PC-3 (cell line): ENCODE measurements at regions not wholly inside any gene's neighbourhood (a gene's known extent, or its start where the extent isn't known, plus 50 kb on each side); places are given as distances from the start of the nearest gene placed in this dataset.

Experiments used
- ATAC-seq: fragments of 200-7000 bp; cut with Tn5 transposase; 2 replicates; pipeline ENCODE4 v1.9.1; 2020; ENCODE audit warnings: mild to moderate bottlenecking, moderate library complexity
- BruUV-seq: library from RNA; stranded (reverse); fragments of 400-500 nt; replicated peaks from 2 replicates; lab custom pipeline; 2021; lab: Mats Ljungman, UMichigan
- CTCF ChIA-PET: fragments of 300-600 bp; sonication (Branson Sonifier 250); formaldehyde crosslinking; loops from one replicate; lab custom pipeline; 2022; ENCODE audit warnings: antibody characterized with exemption; lab: Charles Lee
- POLR2A ChIA-PET: fragments of 300-600 bp; sonication (Branson Sonifier 250); formaldehyde crosslinking; loops from one replicate; lab custom pipeline; 2022; ENCODE audit warnings: antibody characterized with exemption; ENCODE audit not compliant: unreplicated experiment; lab: Charles Lee
- DNase-seq: peaks from one replicate; pipeline ENCODE4 v3.0.0-alpha.2; 2015
- H2AFZ ChIP-seq: fragments of 300-600 bp; sonication (generic); 2 replicates; pipeline ENCODE4 v1.6.0; 2016; ENCODE audit warnings: antibody characterized with exemption, low read length
- H3F3A ChIP-seq: fragments of 300-600 bp; sonication (generic); one replicate; pipeline ENCODE4 v1.6.0; 2017; ENCODE audit warnings: antibody characterized with exemption, low read length, control low read depth, mild to moderate bottlenecking; ENCODE audit not compliant: unreplicated experiment
- H3K27ac ChIP-seq: fragments of 300-600 bp; sonication (generic); 2 replicates; pipeline ENCODE4 v1.5.1; 2016; ENCODE audit warnings: mild to moderate bottlenecking, low read length
- H3K27me3 ChIP-seq: fragments of 300-600 bp; sonication (generic); 2 replicates; pipeline ENCODE4 v1.6.1; 2016; ENCODE audit warnings: low read length, mixed read lengths
- H3K36me3 ChIP-seq: fragments of 300-600 bp; sonication (generic); 2 replicates; pipeline ENCODE4 v1.6.1; 2016; ENCODE audit warnings: low read depth, mixed run types, low read length, mixed read lengths
- H3K4me1 ChIP-seq: fragments of 300-600 bp; sonication (generic); 2 replicates; pipeline ENCODE4 v1.5.1; 2016; ENCODE audit warnings: low read length; ENCODE audit not compliant: insufficient read depth
- H3K4me2 ChIP-seq: fragments of 300-600 bp; sonication (generic); 2 replicates; pipeline ENCODE4 v1.6.0; 2016; ENCODE audit warnings: low read length
- H3K4me3 ChIP-seq: fragments of 300-600 bp; sonication (generic); 2 replicates; pipeline ENCODE4 v1.5.1; 2016; ENCODE audit warnings: mild to moderate bottlenecking, low read length, mixed read lengths
- H3K79me2 ChIP-seq: fragments of 300-600 bp; sonication (generic); 2 replicates; pipeline ENCODE4 v1.6.1; 2017; ENCODE audit warnings: low read length, mixed read lengths
- H3K9ac ChIP-seq: fragments of 300-600 bp; sonication (generic); 2 replicates; pipeline ENCODE4 v1.6.0; 2016; ENCODE audit warnings: mild to moderate bottlenecking, low read length
- H3K9me2 ChIP-seq: fragments of 300-600 bp; sonication (generic); replicated peaks from 2 replicates; pipeline ENCODE4 v1.6.1; 2016; ENCODE audit warnings: mixed run types, low read length, mixed read lengths
- H3K9me3 ChIP-seq: fragments of 300-600 bp; sonication (generic); 2 replicates; pipeline ENCODE4 v1.6.1; 2016; ENCODE audit warnings: low read length, mixed read lengths
- H4K20me1 ChIP-seq: fragments of 300-600 bp; sonication (generic); 2 replicates; pipeline ENCODE4 v1.6.1; 2016; ENCODE audit warnings: low read length, mixed read lengths
- EZH2 ChIP-seq: fragments of 300-600 bp; sonication (generic); IDR thresholded peaks from one replicate; pipeline ENCODE4 v1.6.1; 2017; ENCODE audit warnings: antibody characterized with exemption, mild to moderate bottlenecking, low read length; ENCODE audit not compliant: unreplicated experiment
- EZH2phosphoT487 ChIP-seq: fragments of 300-600 bp; sonication (generic); IDR thresholded peaks from 2 replicates; pipeline ENCODE4 v1.6.1; 2018; ENCODE audit warnings: mild to moderate bottlenecking, antibody characterized with exemption, low read length, borderline replicate concordance
- intact Hi-C: fragments of 100-400 bp; cut with micrococcal nuclease; formaldehyde crosslinking; loops from 2 replicates; pipeline ENCODE4 v1.9.0; 2023
- TF ChIP-seq, protein P1 (sequence below): fragments of 300-600 bp; sonication (generic); conservative IDR thresholded peaks from 2 replicates; pipeline ENCODE4 v1.5.1; 2017; ENCODE audit warnings: antibody characterized with exemption, low read depth, mild to moderate bottlenecking, low read length

DNA sequence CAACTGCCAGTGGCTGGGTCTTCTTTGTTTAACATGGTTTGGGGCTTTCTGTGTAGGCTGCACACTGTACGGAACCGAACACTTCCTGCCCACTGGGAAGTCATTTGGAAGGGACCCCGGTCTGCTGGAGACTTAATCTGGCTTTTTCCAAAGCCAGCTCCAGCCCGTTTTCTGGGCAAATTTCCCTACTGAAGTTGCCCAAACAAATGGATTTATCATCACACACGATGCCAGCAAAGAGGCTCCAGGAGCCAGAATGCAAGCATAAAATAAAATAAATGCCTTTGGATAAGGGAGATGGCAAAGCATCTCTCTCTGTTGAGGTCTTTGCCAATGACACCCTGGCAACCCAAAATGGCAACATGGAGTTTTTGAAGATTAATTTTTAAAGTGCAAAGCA is 259.9 kb upstream of the IRX3 start:
- Histone ChIP-seq H3K4me2 (no peak overlapping the region), H3K79me2 (no peaks in the 10 kb centered on the region), H3K9me3 (no peaks in the 10 kb centered on the region), H4K20me1 (no peaks in the 10 kb centered on the region), H3K4me1 (no peaks in the 10 kb centered on the region), H3K9me2 (no peaks in the 10 kb centered on the region), H2AFZ (no peak overlapping the region), H3K36me3 (no peaks in the 10 kb centered on the region), H3F3A (no peaks in the 10 kb centered on the region), H3K9ac (no peak overlapping the region), H3K4me3 (no peak overlapping the region), H3K27me3 (peaks cover 13% of the 10 kb centered on the region), H3K27ac (no peak overlapping the region)
- BruUV-seq = no TSS peak
- ATAC-seq = no peak
- intact Hi-C loops = no loop called here
- POLR2A ChIA-PET = no interaction called here
- TF ChIP-seq EZH2phosphoT487 (no peak), EZH2 (no peak)
- TF ChIP-seq, protein P1, sequence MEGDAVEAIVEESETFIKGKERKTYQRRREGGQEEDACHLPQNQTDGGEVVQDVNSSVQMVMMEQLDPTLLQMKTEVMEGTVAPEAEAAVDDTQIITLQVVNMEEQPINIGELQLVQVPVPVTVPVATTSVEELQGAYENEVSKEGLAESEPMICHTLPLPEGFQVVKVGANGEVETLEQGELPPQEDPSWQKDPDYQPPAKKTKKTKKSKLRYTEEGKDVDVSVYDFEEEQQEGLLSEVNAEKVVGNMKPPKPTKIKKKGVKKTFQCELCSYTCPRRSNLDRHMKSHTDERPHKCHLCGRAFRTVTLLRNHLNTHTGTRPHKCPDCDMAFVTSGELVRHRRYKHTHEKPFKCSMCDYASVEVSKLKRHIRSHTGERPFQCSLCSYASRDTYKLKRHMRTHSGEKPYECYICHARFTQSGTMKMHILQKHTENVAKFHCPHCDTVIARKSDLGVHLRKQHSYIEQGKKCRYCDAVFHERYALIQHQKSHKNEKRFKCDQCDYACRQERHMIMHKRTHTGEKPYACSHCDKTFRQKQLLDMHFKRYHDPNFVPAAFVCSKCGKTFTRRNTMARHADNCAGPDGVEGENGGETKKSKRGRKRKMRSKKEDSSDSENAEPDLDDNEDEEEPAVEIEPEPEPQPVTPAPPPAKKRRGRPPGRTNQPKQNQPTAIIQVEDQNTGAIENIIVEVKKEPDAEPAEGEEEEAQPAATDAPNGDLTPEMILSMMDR = no peak
- DNase-seq = no peak
- CTCF ChIA-PET = no interaction called here

DNA sequence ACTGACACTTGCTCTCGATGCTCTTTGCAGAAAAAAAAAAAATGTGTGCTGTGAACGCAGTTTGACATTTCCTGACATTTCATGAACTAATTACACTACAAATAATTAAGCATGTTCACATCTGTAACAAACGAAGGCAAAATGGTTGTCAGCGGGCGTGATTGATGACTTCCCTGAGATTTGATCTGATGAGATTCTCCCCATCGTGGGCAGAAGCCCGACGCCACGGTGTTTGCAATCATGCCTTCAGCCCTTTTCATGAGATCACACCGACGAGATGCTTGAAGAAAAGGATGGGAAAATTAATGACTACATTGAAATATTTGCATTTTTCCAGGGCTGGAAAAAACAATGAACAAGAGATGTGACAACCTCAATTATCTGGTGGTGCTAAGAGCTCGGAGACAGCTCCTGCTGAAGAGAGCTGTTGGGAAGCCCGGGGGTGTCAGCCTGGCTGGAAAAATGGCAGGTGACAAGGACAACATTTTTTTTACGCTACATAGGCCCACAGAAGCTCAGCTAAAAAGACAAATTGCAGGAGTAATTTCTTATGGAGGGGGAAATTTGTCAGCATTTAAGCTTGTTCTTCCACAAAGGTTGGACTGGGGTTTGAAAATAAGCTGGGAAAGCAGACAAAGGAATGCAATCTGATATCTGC is 259.4 kb upstream of the IRX3 start:
- ChIA-PET POLR2A (no interaction called here), CTCF (no interaction called here)
- Histone ChIP-seq H3K36me3 (no peaks in the 10 kb centered on the region), H3K9me2 (no peaks in the 10 kb centered on the region), H3K9ac (no peak overlapping the region), H3F3A (no peaks in the 10 kb centered on the region), H4K20me1 (no peaks in the 10 kb centered on the region), H3K27ac (no peak overlapping the region), H3K27me3 (peaks cover 18% of the 10 kb centered on the region), H3K4me3 (no peak overlapping the region), H2AFZ (no peak overlapping the region), H3K9me3 (no peaks in the 10 kb centered on the region), H3K79me2 (no peaks in the 10 kb centered on the region), H3K4me1 (no peaks in the 10 kb centered on the region), H3K4me2 (no peak overlapping the region)
- ATAC-seq = no peak
- intact Hi-C loops = no loop called here
- no TSS peak for BruUV-seq
- no peak for DNase-seq
- no peak for TF ChIP-seq EZH2phosphoT487
- TF ChIP-seq, protein P1 = no peak
- TF ChIP-seq EZH2 = no peak

DNA sequence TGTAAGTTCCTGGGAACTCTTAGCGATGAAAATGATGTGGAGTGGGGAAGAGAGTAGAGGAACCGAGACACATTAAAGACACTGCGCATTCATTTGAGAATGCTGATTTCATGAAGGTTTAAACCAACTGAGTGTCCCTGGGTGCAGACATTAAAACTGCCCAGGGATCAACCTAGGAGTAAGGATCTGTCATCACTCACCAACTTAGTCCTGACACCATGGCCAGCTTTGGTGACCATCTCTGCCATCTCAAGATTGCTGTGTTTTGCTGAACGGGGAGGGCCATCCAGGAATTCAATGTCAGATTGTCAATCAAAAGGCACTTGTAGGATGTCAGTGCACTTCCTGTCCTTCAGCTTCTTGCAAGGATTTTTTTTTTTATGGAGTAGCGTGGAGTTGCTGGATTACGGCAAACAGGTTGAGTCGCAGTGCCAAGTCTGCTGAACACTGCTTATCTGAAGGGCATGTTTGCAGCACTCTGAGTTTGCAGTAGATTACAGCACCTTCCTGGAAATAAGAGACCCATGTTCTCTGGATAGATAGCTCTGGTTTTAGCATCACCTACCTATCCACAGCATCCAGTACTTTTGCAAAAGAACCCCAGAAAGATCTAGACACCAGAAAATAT is 258.1 kb upstream of the IRX3 start:
- no peak for DNase-seq
- BruUV-seq = no TSS peak
- intact Hi-C loops = no loop called here
- ChIA-PET POLR2A (no interaction called here), CTCF (no interaction called here)
- H3K4me1 ChIP-seq = no peaks in the 10 kb centered on the region
- H3K27me3 ChIP-seq = peaks cover 31% of the 10 kb centered on the region
- no peak overlapping the region for H3K4me3 ChIP-seq
- no peak overlapping the region for H3K27ac ChIP-seq
- no peak overlapping the region for H2AFZ ChIP-seq
- TF ChIP-seq, protein P1 = no peak
- H3K9me2 ChIP-seq = no peaks in the 10 kb centered on the region
- no peaks in the 10 kb centered on the region for H3K36me3 ChIP-seq
- no peaks in the 10 kb centered on the region for H3F3A ChIP-seq
- ATAC-seq = no peak
- H3K4me2 ChIP-seq = no peak overlapping the region
- no peaks in the 10 kb centered on the region for H4K20me1 ChIP-seq
- no peaks in the 10 kb centered on the region for H3K79me2 ChIP-seq
- no peaks in the 10 kb centered on the region for H3K9me3 ChIP-seq
- no peak overlapping the region for H3K9ac ChIP-seq
